ENCODE measurements at regions not wholly inside any gene's neighbourhood (a gene's known extent, or its start where the extent isn't known, plus 50 kb on each side); places are given as distances from the start of the nearest gene placed in this dataset.

DNA sequence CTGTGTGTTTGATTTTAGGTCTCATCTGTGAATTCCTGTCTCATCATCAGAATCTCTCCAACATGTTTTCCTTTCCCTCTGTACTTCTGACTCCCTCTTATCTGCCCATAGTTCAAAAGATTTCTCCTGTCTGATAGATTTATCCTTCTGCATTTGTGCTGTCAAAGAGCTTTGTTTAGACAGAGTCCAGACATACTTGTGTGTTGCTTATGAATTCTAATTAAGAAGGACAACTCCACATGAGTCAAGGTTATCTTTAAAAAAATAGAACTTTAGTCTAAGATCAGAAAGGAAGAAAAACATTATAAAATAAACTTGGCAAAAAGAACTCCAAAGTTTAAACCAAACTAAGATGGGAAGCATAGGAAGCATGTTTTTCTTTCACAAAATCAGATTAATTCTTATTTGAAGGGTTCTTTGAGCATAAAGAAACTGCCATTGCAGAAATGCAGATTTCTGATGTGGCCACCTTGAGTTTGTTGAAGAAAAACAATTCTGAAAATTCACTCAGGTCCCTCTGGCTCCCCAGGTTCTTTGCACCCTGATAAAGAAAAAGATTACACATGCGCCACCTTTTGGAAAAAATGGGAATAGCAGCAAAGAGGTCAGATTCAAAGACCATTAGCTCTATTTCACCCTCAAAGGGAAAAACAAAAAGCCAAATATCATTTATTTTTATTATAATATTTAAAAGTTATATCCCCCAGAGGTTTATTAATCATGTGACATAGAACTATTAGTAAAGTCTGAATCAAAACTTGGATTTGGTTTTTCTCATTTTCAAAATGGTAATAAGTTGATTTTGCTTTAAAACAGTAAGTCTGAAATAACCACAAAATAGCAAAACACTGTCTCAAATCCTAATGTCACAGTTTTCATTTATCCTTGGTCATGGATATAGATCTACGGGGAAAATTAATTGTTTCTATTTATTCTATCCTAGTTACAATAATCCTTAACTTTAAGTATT is 143.7 kb upstream of the DCN start:
- Histone ChIP-seq H3K27ac (ENCODE audit: low read length) (no peak overlapping the region), H3K9me3 (no peaks in the 10 kb centered on the region), H3K4me1 (ENCODE audit: control insufficient read depth in 1 of 2, extremely low read depth in 1 of 2, insufficient read depth in 2 of 2, low read length in 2 of 2) (no peaks in the 10 kb centered on the region), H3K4me3 (ENCODE audit: control insufficient read depth in 1 of 2, extremely low read depth in 1 of 2, low read length in 1 of 2) (no peak overlapping the region), H3K36me3 (ENCODE audit: control insufficient read depth in 2 of 2, extremely low read depth in 1 of 2, insufficient read depth in 1 of 2, low read length in 1 of 2) (no peaks in the 10 kb centered on the region), H3K27me3 (replicated peaks in 1 of 2; ENCODE audit: control insufficient read depth in 2 of 2, extremely low read depth in 1 of 2, insufficient read depth in 2 of 2, low read length in 1 of 2) (no peaks in the 10 kb centered on the region)
- DNase-seq: peak in 20 of 35 experiments; percentile 0 to 62 (median 12)
- ChIA-PET CTCF (interaction anchor here (0.6 to 0.9 kb wide), 5 partner anchors 10 to 55 kb away, joined by 3 to 6 read pairs (median 4); no protein-coding TSS in a partner anchor), POLR2A (no interaction called here)
- H3K4me3 Mint-ChIP-seq: no peak overlapping the region
- H3K9me3 Mint-ChIP-seq: no peaks in the 10 kb centered on the region
- H3K4me1 Mint-ChIP-seq: no peaks in the 10 kb centered on the region
- no peaks in the 10 kb centered on the region for H3K36me3 Mint-ChIP-seq
- H3K27ac Mint-ChIP-seq: no peak overlapping the region
- ATAC-seq (replicated peaks in 1 of 4): peak in 1 of 4 experiments; percentile 54
- H3K27me3 Mint-ChIP-seq: peaks cover 5 to 7% of the 10 kb centered on the region in 2 donors
- no CpG with 5 or more reads among the region's 2 CpGs for WGBS (ENCODE audit: insufficient coverage)

- Histone ChIP-seq H3K27ac (ENCODE audit: low read length) (no peak overlapping the region), H3K4me1 (ENCODE audit: control insufficient read depth in 1 of 2, extremely low read depth in 1 of 2, insufficient read depth in 2 of 2, low read length in 2 of 2) (no peaks in the 10 kb centered on the region), H3K36me3 (ENCODE audit: control insufficient read depth in 2 of 2, extremely low read depth in 1 of 2, insufficient read depth in 1 of 2, low read length in 1 of 2) (no peaks in the 10 kb centered on the region), H3K27me3 (replicated peaks in 1 of 2; ENCODE audit: control insufficient read depth in 2 of 2, extremely low read depth in 1 of 2, insufficient read depth in 2 of 2, low read length in 1 of 2) (no peaks in the 10 kb centered on the region), H3K9me3 (no peaks in the 10 kb centered on the region), H3K4me3 (ENCODE audit: control insufficient read depth in 1 of 2, extremely low read depth in 1 of 2, low read length in 1 of 2) (no peak overlapping the region)
- DNase-seq (no peak), ATAC-seq (replicated peaks in 1 of 4) (no peak)
- Mint-ChIP-seq H3K27me3 (peaks cover 2 to 10% of the 10 kb centered on the region in 2 donors), H3K27ac (no peak overlapping the region), H3K4me3 (no peak overlapping the region), H3K4me1 (no peaks in the 10 kb centered on the region), H3K36me3 (no peaks in the 10 kb centered on the region), H3K9me3 (peaks cover 0 to 4% (median 3%) of the 10 kb centered on the region in 3 donors)
- 100% methylated on average over 1 of the region's 6 CpGs for WGBS (ENCODE audit: insufficient coverage)
- ChIA-PET POLR2A (no interaction called here), CTCF (no interaction called here)
Measured at GRCh38 chr12:91320999-91321398, 138.4 kb upstream of the DCN start.

DNA sequence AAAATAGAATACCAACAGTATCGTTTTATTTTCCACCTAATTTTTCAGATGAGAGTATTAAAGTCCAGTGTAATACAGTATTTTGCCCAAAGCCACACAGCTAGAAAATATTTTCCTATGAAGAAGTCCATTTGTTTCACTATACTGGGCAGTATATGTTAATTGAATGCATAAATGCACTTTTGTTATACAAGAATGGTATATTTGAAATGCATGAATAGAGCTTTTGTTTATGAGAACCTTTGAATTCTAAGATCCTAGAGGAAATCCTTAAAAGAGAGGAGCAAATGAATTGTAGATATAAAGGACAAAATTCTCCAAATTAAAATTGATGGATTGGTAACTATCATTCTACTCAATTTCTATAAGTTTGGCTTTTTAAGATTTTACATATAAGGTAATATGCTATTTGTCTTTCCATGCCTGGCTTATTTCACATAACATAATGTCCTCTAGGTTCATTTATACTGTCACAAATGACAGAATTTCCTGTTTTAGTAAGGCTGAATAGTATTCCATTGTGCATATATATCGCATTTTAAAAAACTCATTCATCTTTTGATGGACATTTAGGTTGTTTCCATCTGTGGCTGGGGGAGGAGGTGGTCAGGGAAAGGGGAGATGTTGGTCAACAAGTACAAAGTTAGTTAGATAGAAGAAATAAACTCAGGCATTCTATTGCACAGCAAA is 136.6 kb upstream of the DCN start:
- no peaks in the 10 kb centered on the region for H3K4me1 Mint-ChIP-seq
- no peaks in the 10 kb centered on the region for H3K27me3 ChIP-seq (replicated peaks in 1 of 2; ENCODE audit: control insufficient read depth in 2 of 2, extremely low read depth in 1 of 2, insufficient read depth in 2 of 2, low read length in 1 of 2)
- peaks cover 7 to 10% of the 10 kb centered on the region in 2 donors for H3K27me3 Mint-ChIP-seq
- peaks cover 0 to 8% (median 4%) of the 10 kb centered on the region in 3 donors for H3K9me3 Mint-ChIP-seq
- H3K4me1 ChIP-seq (ENCODE audit: control insufficient read depth in 1 of 2, extremely low read depth in 1 of 2, insufficient read depth in 2 of 2, low read length in 2 of 2): no peaks in the 10 kb centered on the region
- no peaks in the 10 kb centered on the region for H3K36me3 Mint-ChIP-seq
- no peaks in the 10 kb centered on the region for H3K36me3 ChIP-seq (ENCODE audit: control insufficient read depth in 2 of 2, extremely low read depth in 1 of 2, insufficient read depth in 1 of 2, low read length in 1 of 2)
- H3K4me3 Mint-ChIP-seq: no peak overlapping the region
- WGBS (ENCODE audit: insufficient coverage): no CpG with 5 or more reads among the region's 2 CpGs
- no peak overlapping the region for H3K27ac ChIP-seq (ENCODE audit: low read length)
- no peak overlapping the region for H3K4me3 ChIP-seq (ENCODE audit: control insufficient read depth in 1 of 2, extremely low read depth in 1 of 2, low read length in 1 of 2)
- DNase-seq (no peak), ATAC-seq (replicated peaks in 1 of 4) (no peak)
- ChIA-PET POLR2A (interaction anchor here in 1 of 2 donors (0.8 kb wide), 1 partner anchor 9 kb away, joined by 3 read pairs; no protein-coding TSS in a partner anchor), CTCF (interaction anchor here in 1 of 2 donors (0.6 kb wide), 1 partner anchor 8 kb away, joined by 3 read pairs; no protein-coding TSS in a partner anchor)
- H3K9me3 ChIP-seq: no peaks in the 10 kb centered on the region
- H3K27ac Mint-ChIP-seq: no peak overlapping the region

DNA sequence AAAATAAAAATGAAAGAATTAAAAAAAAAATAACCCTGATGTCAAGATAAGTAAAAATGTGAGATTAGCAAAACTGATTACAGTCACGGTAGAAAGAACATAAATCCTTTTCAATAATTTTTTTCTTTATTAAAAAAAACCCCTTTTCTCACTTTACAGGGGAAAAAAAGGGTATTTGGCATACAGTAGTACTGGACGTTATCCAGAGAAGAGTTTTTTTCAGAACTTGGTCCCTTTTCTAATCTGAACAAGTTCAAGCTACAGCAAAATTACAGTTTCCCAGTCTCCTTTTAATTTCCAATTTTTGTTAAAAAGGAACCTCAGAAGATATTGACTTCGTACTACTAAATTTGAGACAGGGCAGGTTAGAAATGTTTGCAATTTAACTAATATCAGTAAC is 134.7 kb upstream of the DCN start:
- Histone ChIP-seq H3K4me3 (ENCODE audit: control insufficient read depth in 1 of 2, extremely low read depth in 1 of 2, low read length in 1 of 2) (no peak overlapping the region), H3K27ac (ENCODE audit: low read length) (no peak overlapping the region), H3K9me3 (no peaks in the 10 kb centered on the region), H3K4me1 (ENCODE audit: control insufficient read depth in 1 of 2, extremely low read depth in 1 of 2, insufficient read depth in 2 of 2, low read length in 2 of 2) (no peaks in the 10 kb centered on the region), H3K36me3 (ENCODE audit: control insufficient read depth in 2 of 2, extremely low read depth in 1 of 2, insufficient read depth in 1 of 2, low read length in 1 of 2) (no peaks in the 10 kb centered on the region), H3K27me3 (replicated peaks in 1 of 2; ENCODE audit: control insufficient read depth in 2 of 2, extremely low read depth in 1 of 2, insufficient read depth in 2 of 2, low read length in 1 of 2) (no peaks in the 10 kb centered on the region)
- DNase-seq (no peak), ATAC-seq (replicated peaks in 1 of 4) (no peak)
- Mint-ChIP-seq H3K27me3 (peaks cover 7 to 15% of the 10 kb centered on the region in 2 donors), H3K9me3 (peaks cover 0 to 8% (median 4%) of the 10 kb centered on the region in 3 donors), H3K27ac (no peak overlapping the region), H3K36me3 (no peaks in the 10 kb centered on the region), H3K4me3 (no peak overlapping the region), H3K4me1 (no peaks in the 10 kb centered on the region)
- POLR2A ChIA-PET: no interaction called here
- no CpG with 5 or more reads among the region's 3 CpGs for WGBS (ENCODE audit: insufficient coverage)
- CTCF ChIA-PET: no interaction called here

- H3K27ac Mint-ChIP-seq: no peak overlapping the region
- Histone ChIP-seq H3K9me3 (no peaks in the 10 kb centered on the region), H3K36me3 (ENCODE audit: control insufficient read depth in 2 of 2, extremely low read depth in 1 of 2, insufficient read depth in 1 of 2, low read length in 1 of 2) (no peaks in the 10 kb centered on the region), H3K4me1 (ENCODE audit: control insufficient read depth in 1 of 2, extremely low read depth in 1 of 2, insufficient read depth in 2 of 2, low read length in 2 of 2) (no peaks in the 10 kb centered on the region), H3K4me3 (ENCODE audit: control insufficient read depth in 1 of 2, extremely low read depth in 1 of 2, low read length in 1 of 2) (no peak overlapping the region), H3K27ac (ENCODE audit: low read length) (no peak overlapping the region), H3K27me3 (replicated peaks in 1 of 2; ENCODE audit: control insufficient read depth in 2 of 2, extremely low read depth in 1 of 2, insufficient read depth in 2 of 2, low read length in 1 of 2) (no peaks in the 10 kb centered on the region)
- ChIA-PET CTCF (interaction anchor here in 1 of 2 donors (0.6 kb wide), 1 partner anchor 9 kb away, joined by 4 read pairs; no protein-coding TSS in a partner anchor), POLR2A (no interaction called here)
- no peaks in the 10 kb centered on the region for H3K36me3 Mint-ChIP-seq
- ATAC-seq (replicated peaks in 1 of 4) (no peak), DNase-seq (no peak)
- no peaks in the 10 kb centered on the region for H3K4me1 Mint-ChIP-seq
- H3K9me3 Mint-ChIP-seq: peaks cover 0 to 8% (median 4%) of the 10 kb centered on the region in 3 donors
- peaks cover 7 to 15% of the 10 kb centered on the region in 2 donors for H3K27me3 Mint-ChIP-seq
- no peak overlapping the region for H3K4me3 Mint-ChIP-seq
- WGBS (ENCODE audit: insufficient coverage): no CpG with 5 or more reads among the region's 2 CpGs
Measured at GRCh38 chr12:91316907-91317269, 134.3 kb upstream of the DCN start.

GRCh38 chr12:91316161-91316906 is 133.7 kb upstream of the DCN start:
- no peak for ATAC-seq (replicated peaks in 1 of 4)
- Histone ChIP-seq H3K27me3 (replicated peaks in 1 of 2; ENCODE audit: control insufficient read depth in 2 of 2, extremely low read depth in 1 of 2, insufficient read depth in 2 of 2, low read length in 1 of 2) (no peaks in the 10 kb centered on the region), H3K4me1 (ENCODE audit: control insufficient read depth in 1 of 2, extremely low read depth in 1 of 2, insufficient read depth in 2 of 2, low read length in 2 of 2) (no peaks in the 10 kb centered on the region), H3K36me3 (ENCODE audit: control insufficient read depth in 2 of 2, extremely low read depth in 1 of 2, insufficient read depth in 1 of 2, low read length in 1 of 2) (no peaks in the 10 kb centered on the region), H3K27ac (ENCODE audit: low read length) (no peak overlapping the region), H3K4me3 (ENCODE audit: control insufficient read depth in 1 of 2, extremely low read depth in 1 of 2, low read length in 1 of 2) (no peak overlapping the region), H3K9me3 (no peaks in the 10 kb centered on the region)
- ChIA-PET CTCF (interaction anchor here in 1 of 2 donors (0.6 kb wide), 1 partner anchor 9 kb away, joined by 4 read pairs; no protein-coding TSS in a partner anchor), POLR2A (interaction anchor here in 1 of 2 donors (0.6 kb wide), 1 partner anchor 1611 kb away, joined by 3 read pairs; no protein-coding TSS in a partner anchor)
- Mint-ChIP-seq H3K36me3 (no peaks in the 10 kb centered on the region), H3K4me1 (no peaks in the 10 kb centered on the region), H3K27ac (no peak overlapping the region), H3K27me3 (peaks cover 7 to 15% of the 10 kb centered on the region in 2 donors), H3K4me3 (no peak overlapping the region), H3K9me3 (peaks cover 0 to 8% (median 4%) of the 10 kb centered on the region in 3 donors)
- WGBS (ENCODE audit: insufficient coverage): no CpG with 5 or more reads among the region's 1 CpG
- DNase-seq: no peak

All from T-cell (primary cell).